ENCODE measurements at regions not wholly inside any gene's neighbourhood (a gene's known extent, or its start where the extent isn't known, plus 50 kb on each side); places are given as distances from the start of the nearest gene placed in this dataset.

GRCh38 chr16:85391175-85391707 is 221.9 kb upstream of the GSE1 start (continued):
- TF ChIP-seq ZNF576 (CRISPR knock-in tag; IDR thresholded peaks at IDR 0.05) (0 out of 2 replicates have a peak, but pooled peaks have one; percentile 16), ZNF883 (CRISPR knock-in tag; IDR thresholded peaks at IDR 0.05; ENCODE audit: not compliant biosample characterization) (no peak), YEATS2 (CRISPR knock-in tag; IDR thresholded peaks at IDR 0.05; ENCODE audit: borderline replicate concordance) (peak; percentile 7; the same call in 1 of the 2 replicates)

GRCh38 chr16:85391769-85392583 is 221.1 kb upstream of the GSE1 start:
- Histone ChIP-seq H3K4me1 (ENCODE audit: insufficient read depth, low read length) (peaks cover 40% of the 10 kb centered on the region), H3K79me2 (ENCODE audit: insufficient read depth, low read length) (no peaks in the 10 kb centered on the region), H3K27ac (ENCODE audit: extremely low read length, insufficient read depth, low read length) (no peak overlapping the region), H2AFZ (ENCODE audit: low read length) (no peak overlapping the region), H3K4me3 (replicated peaks in 1 of 3; ENCODE audit: insufficient read depth in 1 of 3, low read depth in 2 of 3, low read length in 3 of 3) (no peak overlapping the region), H3K9ac (ENCODE audit: insufficient read depth, low read depth, low read length) (no peak overlapping the region), H3K36me3 (replicated peaks in 1 of 2; ENCODE audit: control insufficient read depth in 1 of 2, insufficient read depth in 2 of 2, low read length in 2 of 2) (no peaks in the 10 kb centered on the region), H3K4me2 (ENCODE audit: low read depth, low read length) (no peak overlapping the region), H3K9me3 (ENCODE audit: low read length) (no peaks in the 10 kb centered on the region), H4K20me1 (ENCODE audit: insufficient read depth, low read length) (peaks cover 11% of the 10 kb centered on the region; the same call in 1 of the 2 replicates), H3K27me3 (ENCODE audit: control insufficient read depth in 1 of 2, insufficient read depth in 2 of 2, low read length in 2 of 2) (peaks cover 9 to 26% of the 10 kb centered on the region in 2 experiments; a peak in 4 of 5 replicates)
- intact Hi-C loops (cut with micrococcal nuclease; ENCODE audit: unreplicated experiment): loop anchor here (10.0 kb wide), 2 partner anchors 223 to 323 kb away; partner anchors contain the start of gene GSE1
- WGBS (ENCODE audit: low lambda C conversion rate): 62% methylated on average over 11 of the region's 11 CpGs
- TF ChIP-seq ZNF121 (CRISPR knock-in tag; IDR thresholded peaks at IDR 0.05): 0 out of 2 replicates have a peak, but pooled peaks have one; percentile 45
- no peak for TF ChIP-seq MTF2 (CRISPR knock-in tag; IDR thresholded peaks at IDR 0.05; ENCODE audit: borderline replicate concordance)
- in situ Hi-C loops (cut with HindIII; ENCODE audit: extremely low pct_ligation_motif_present, low pct_unique_long_range_greater_than_20kb): no loop called here
- ChIA-PET POLR2A (interaction anchor here (1.5 kb wide), 1 partner anchor 221 kb away, joined by 3 read pairs; the partner anchor contains the start of gene GSE1), CTCF (ENCODE audit: low intra/inter-chr PET ratio, low total read pairs) (no interaction called here)
- DNase-seq (ENCODE audit: low spot score) (no peak), FAIRE-seq (no peak), ATAC-seq (no peak)
- BruUV-seq (replicated peaks): no TSS peak
